NCI-H1092 (cell line): ENCODE measurements at regions not wholly inside any gene's neighbourhood (a gene's known extent, or its start where the extent isn't known, plus 50 kb on each side); places are given as distances from the start of the nearest gene placed in this dataset.

ENCODE experiments used
- DNase-seq: peaks from one replicate; lab custom pipeline; 2025; lab: John Stamatoyannopoulos, UW

GRCh38 chr5:54644226-54644625, 126.7 kb downstream of the SNX18 start:
- DNase-seq, result no peak

- DNase-seq, result no peak
Measured at GRCh38 chr5:54643685-54644106, 126.1 kb downstream of the SNX18 start.

- DNase-seq, result no peak
Measured at GRCh38 chr5:54639621-54640020, 122.1 kb downstream of the SNX18 start.

- no peak for DNase-seq
Measured at GRCh38 chr5:54638106-54638505, 120.5 kb downstream of the SNX18 start.

- no peak for DNase-seq
Measured at GRCh38 chr5:54637654-54638053, 120.1 kb downstream of the SNX18 start.

GRCh38 chr5:54634089-54634488, 116.5 kb downstream of the SNX18 start:
- no peak for DNase-seq

- no peak for DNase-seq
Measured at GRCh38 chr5:54632131-54632701, 114.7 kb downstream of the SNX18 start.

GRCh38 chr5:54630738-54631359, 113.3 kb downstream of the SNX18 start:
- no peak for DNase-seq

- DNase-seq, result no peak
Measured at GRCh38 chr5:54629115-54629514, 111.6 kb downstream of the SNX18 start.

- no peak for DNase-seq
Measured at GRCh38 chr5:54628050-54628449, 110.5 kb downstream of the SNX18 start.

GRCh38 chr5:54626407-54626806, 108.8 kb downstream of the SNX18 start:
- DNase-seq, result no peak

- no peak for DNase-seq
Measured at GRCh38 chr5:54624805-54625568, 107.4 kb downstream of the SNX18 start.

- no peak for DNase-seq
Measured at GRCh38 chr5:54621709-54622108, 104.2 kb downstream of the SNX18 start.

- no peak for DNase-seq
Measured at GRCh38 chr5:54621048-54621447, 103.5 kb downstream of the SNX18 start.

GRCh38 chr5:54620141-54620933, 102.8 kb downstream of the SNX18 start:
- no peak for DNase-seq

GRCh38 chr5:54619731-54620130, 102.2 kb downstream of the SNX18 start:
- no peak for DNase-seq

GRCh38 chr5:54616518-54617220, 99.1 kb downstream of the SNX18 start:
- DNase-seq, result no peak

GRCh38 chr5:54616031-54616430, 98.5 kb downstream of the SNX18 start:
- no peak for DNase-seq

- no peak for DNase-seq
Measured at GRCh38 chr5:54615381-54615780, 97.8 kb downstream of the SNX18 start.

- DNase-seq, result no peak
Measured at GRCh38 chr5:54612711-54613110, 95.2 kb downstream of the SNX18 start.

- DNase-seq, result no peak
Measured at GRCh38 chr5:54611290-54611951, 93.9 kb downstream of the SNX18 start.
